Smooth muscle cell (in vitro differentiated cells): ENCODE measurements at regions not wholly inside any gene's neighbourhood (a gene's known extent, or its start where the extent isn't known, plus 50 kb on each side); places are given as distances from the start of the nearest gene placed in this dataset.

ENCODE experiments used
- DNase-seq: peaks from one replicate; lab custom pipeline; 2025; ENCODE audit not compliant: unreplicated experiment; lab: John Stamatoyannopoulos, UW
- H2AFZ ChIP-seq: fragments of 200-600 bp; sonication (generic); 2 replicates; pipeline ENCODE4 v1.6.0; 2016; ENCODE audit warnings: antibody characterized with exemption, low read depth, mild to moderate bottlenecking
- H3F3A ChIP-seq: fragments of 200-600 bp; sonication (generic); 2 replicates; pipeline ENCODE4 v1.6.0; 2017; ENCODE audit warnings: antibody characterized with exemption, low read depth
- H3K27ac ChIP-seq: fragments of 200-600 bp; sonication (generic); 2 replicates; pipeline ENCODE4 v1.5.1; 2016; ENCODE audit warnings: low read depth, mild to moderate bottlenecking
- H3K27me3 ChIP-seq: fragments of 200-600 bp; sonication (generic); 2 replicates; pipeline ENCODE4 v1.6.1; 2016; ENCODE audit warnings: low read depth, mild to moderate bottlenecking
- H3K36me3 ChIP-seq: fragments of 200-600 bp; sonication (generic); 2 replicates; pipeline ENCODE4 v1.5.1; 2016; ENCODE audit warnings: low read depth
- H3K4me1 ChIP-seq: fragments of 200-600 bp; sonication (generic); 2 replicates; pipeline ENCODE4 v1.5.1; 2016; ENCODE audit warnings: low read depth
- H3K4me2 ChIP-seq: fragments of 200-600 bp; sonication (generic); 2 replicates; pipeline ENCODE4 v1.6.0; 2016; ENCODE audit warnings: mild to moderate bottlenecking
- H3K4me3 ChIP-seq: fragments of 200-600 bp; sonication (generic); 2 replicates; pipeline ENCODE4 v1.5.1; 2016; ENCODE audit warnings: mild to moderate bottlenecking
- H3K79me2 ChIP-seq: fragments of 200-600 bp; sonication (generic); 2 replicates; pipeline ENCODE4 v1.6.0; 2016; ENCODE audit warnings: low read depth, mild to moderate bottlenecking
- H3K9ac ChIP-seq: fragments of 200-600 bp; sonication (generic); 2 replicates; pipeline ENCODE4 v1.6.0; 2016; ENCODE audit warnings: low read depth
- H3K9me3 ChIP-seq: fragments of 200-600 bp; sonication (generic); replicated peaks from 2 replicates; pipeline ENCODE4 v1.5.1; 2016; ENCODE audit warnings: low read depth
- H4K20me1 ChIP-seq: fragments of 200-600 bp; sonication (generic); 2 replicates; pipeline ENCODE4 v1.6.0; 2016; ENCODE audit warnings: low read depth
- WGBS: methylation state at CpG from one replicate; pipeline ENCODE4 v1.1.7; 2016; ENCODE audit warnings: low lambda C conversion rate; 5-methylcytosine and 5-hydroxymethylcytosine counted together
- TF ChIP-seq, protein P1 (sequence below): fragments of 200-600 bp; sonication (generic); IDR thresholded peaks from 2 replicates; pipeline ENCODE4 v1.5.1; 2017; ENCODE audit warnings: borderline replicate concordance, mild to moderate bottlenecking, antibody characterized with exemption; ENCODE audit not compliant: insufficient read depth, poor library complexity, severe bottlenecking

DNA sequence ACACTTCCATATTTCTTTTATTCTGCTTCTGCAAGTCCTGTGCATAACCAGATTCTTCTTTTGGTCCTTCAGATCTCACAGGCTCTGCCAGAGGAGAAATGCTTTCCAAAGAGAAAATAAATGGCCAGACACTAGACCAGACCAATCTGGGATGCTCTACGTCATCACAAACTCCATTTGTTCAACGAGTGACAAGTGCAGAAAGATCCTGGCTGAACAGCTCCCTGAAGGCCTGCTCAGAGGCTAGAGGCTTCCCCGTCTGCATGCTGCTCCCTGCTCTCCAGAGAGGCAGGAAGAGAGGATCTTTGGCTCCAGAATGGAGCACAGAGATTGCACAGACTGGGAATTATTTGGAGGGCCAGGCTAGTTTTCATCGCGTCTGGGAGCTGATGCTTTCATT, 232.7 kb downstream of the MAF start:
- peaks cover 6% of the 10 kb centered on the region for H3F3A ChIP-seq
- no peak overlapping the region for H3K9ac ChIP-seq
- H3K27ac ChIP-seq, result no peak overlapping the region
- H3K9me3 ChIP-seq, result no peaks in the 10 kb centered on the region
- H3K4me2 ChIP-seq, result no peak overlapping the region
- WGBS, result 88% methylated on average over 5 of the region's 5 CpGs
- TF ChIP-seq, protein P1, sequence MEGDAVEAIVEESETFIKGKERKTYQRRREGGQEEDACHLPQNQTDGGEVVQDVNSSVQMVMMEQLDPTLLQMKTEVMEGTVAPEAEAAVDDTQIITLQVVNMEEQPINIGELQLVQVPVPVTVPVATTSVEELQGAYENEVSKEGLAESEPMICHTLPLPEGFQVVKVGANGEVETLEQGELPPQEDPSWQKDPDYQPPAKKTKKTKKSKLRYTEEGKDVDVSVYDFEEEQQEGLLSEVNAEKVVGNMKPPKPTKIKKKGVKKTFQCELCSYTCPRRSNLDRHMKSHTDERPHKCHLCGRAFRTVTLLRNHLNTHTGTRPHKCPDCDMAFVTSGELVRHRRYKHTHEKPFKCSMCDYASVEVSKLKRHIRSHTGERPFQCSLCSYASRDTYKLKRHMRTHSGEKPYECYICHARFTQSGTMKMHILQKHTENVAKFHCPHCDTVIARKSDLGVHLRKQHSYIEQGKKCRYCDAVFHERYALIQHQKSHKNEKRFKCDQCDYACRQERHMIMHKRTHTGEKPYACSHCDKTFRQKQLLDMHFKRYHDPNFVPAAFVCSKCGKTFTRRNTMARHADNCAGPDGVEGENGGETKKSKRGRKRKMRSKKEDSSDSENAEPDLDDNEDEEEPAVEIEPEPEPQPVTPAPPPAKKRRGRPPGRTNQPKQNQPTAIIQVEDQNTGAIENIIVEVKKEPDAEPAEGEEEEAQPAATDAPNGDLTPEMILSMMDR, result no peak
- H3K27me3 ChIP-seq, result peaks cover 7% of the 10 kb centered on the region
- H4K20me1 ChIP-seq, result no peaks in the 10 kb centered on the region
- DNase-seq, result no peak
- no peaks in the 10 kb centered on the region for H3K79me2 ChIP-seq
- H2AFZ ChIP-seq, result no peak overlapping the region
- no peaks in the 10 kb centered on the region for H3K36me3 ChIP-seq
- no peak overlapping the region for H3K4me3 ChIP-seq
- peaks cover 2% of the 10 kb centered on the region for H3K4me1 ChIP-seq

DNA sequence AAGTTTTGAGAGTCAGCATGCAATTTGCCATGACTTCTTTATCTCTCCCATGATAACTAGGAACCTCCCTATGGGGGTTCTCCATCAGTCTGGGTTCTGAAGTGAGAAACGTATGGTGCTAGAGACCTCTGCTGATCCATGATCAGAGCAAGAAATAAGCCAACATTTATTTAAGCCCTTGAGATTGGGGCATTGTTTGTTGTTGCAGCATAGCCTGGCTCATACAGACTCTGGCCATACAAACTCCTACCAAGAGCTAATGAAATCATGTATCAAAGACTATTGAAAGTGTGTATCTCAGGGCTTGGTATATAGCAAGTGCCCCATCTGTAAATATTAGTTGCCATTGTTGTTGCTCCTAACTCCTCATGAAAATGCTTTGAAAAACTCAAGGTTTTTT, 233.9 kb downstream of the MAF start:
- no peaks in the 10 kb centered on the region for H4K20me1 ChIP-seq
- no peaks in the 10 kb centered on the region for H3K79me2 ChIP-seq
- no peak overlapping the region for H3K4me2 ChIP-seq
- no peak overlapping the region for H3K9ac ChIP-seq
- no peak overlapping the region for H3K4me3 ChIP-seq
- H3K27me3 ChIP-seq, result peaks cover 10% of the 10 kb centered on the region
- H3K36me3 ChIP-seq, result no peaks in the 10 kb centered on the region
- TF ChIP-seq, protein P1, result no peak
- no peak for DNase-seq
- H3K27ac ChIP-seq, result no peak overlapping the region
- no peaks in the 10 kb centered on the region for H3K4me1 ChIP-seq
- H2AFZ ChIP-seq, result no peak overlapping the region
- no peaks in the 10 kb centered on the region for H3F3A ChIP-seq
- no peaks in the 10 kb centered on the region for H3K9me3 ChIP-seq
- WGBS, result 95% methylated on average over 1 of the region's 1 CpG

DNA sequence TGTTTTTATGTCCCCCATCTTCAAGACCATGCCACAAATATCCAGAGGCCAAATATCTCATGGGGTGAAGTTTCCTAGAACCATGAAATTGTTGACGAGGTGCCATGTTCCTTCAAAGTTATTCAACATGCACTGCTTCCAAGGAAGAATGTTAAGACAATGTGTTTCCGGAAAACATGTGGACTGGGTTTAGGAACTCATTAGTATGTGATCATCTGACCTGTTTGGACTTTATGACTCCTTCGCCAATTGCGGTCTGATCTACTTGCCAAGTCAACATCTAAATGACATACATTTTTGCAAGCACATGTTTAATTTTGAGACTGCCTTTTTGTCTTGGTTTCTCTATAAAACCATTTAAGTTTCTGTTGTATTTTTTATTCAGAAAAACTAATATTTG, 234.8 kb downstream of the MAF start:
- H3F3A ChIP-seq, result no peaks in the 10 kb centered on the region
- H3K9me3 ChIP-seq, result no peaks in the 10 kb centered on the region
- no peak overlapping the region for H2AFZ ChIP-seq
- H4K20me1 ChIP-seq, result no peaks in the 10 kb centered on the region
- TF ChIP-seq, protein P1, result no peak
- no peaks in the 10 kb centered on the region for H3K4me1 ChIP-seq
- H3K27ac ChIP-seq, result no peak overlapping the region
- no peak for DNase-seq
- H3K79me2 ChIP-seq, result no peaks in the 10 kb centered on the region
- no peaks in the 10 kb centered on the region for H3K36me3 ChIP-seq
- H3K9ac ChIP-seq, result no peak overlapping the region
- no peak overlapping the region for H3K4me3 ChIP-seq
- WGBS, result 99% methylated on average over 4 of the region's 4 CpGs
- peaks cover 10% of the 10 kb centered on the region for H3K27me3 ChIP-seq
- H3K4me2 ChIP-seq, result no peak overlapping the region

DNA sequence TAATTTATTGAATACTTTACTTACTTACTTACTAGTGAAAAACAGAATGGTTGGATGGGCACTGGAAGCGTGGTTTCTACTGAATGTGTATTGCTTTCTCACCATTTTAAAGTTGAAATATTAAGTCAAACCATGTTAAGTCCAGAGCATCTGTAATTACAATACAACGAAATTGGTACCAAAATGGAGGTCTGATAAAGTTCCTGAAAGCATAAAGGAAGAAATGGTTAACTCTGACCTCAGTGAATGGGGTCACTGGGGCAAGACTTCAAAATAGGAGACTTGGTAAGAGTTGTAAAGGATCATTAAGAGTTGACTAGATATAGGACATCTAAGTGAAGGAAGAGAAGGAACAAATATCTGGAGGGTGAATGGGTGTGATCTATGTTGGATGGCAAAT, 237.1 kb downstream of the MAF start:
- Histone ChIP-seq H4K20me1 (no peaks in the 10 kb centered on the region), H3K79me2 (no peaks in the 10 kb centered on the region), H3K36me3 (no peaks in the 10 kb centered on the region), H3K4me2 (no peak overlapping the region), H3K27me3 (peaks cover 10% of the 10 kb centered on the region), H3F3A (no peaks in the 10 kb centered on the region), H3K4me3 (no peak overlapping the region), H2AFZ (no peak overlapping the region), H3K4me1 (no peaks in the 10 kb centered on the region), H3K9me3 (no peaks in the 10 kb centered on the region), H3K27ac (no peak overlapping the region), H3K9ac (no peak overlapping the region)
- WGBS, result 82% methylated on average over 2 of the region's 2 CpGs
- TF ChIP-seq, protein P1, result no peak
- DNase-seq, result no peak
